Adipocyte (in vitro differentiated cells): ENCODE measurements at regions not wholly inside any gene's neighbourhood (a gene's known extent, or its start where the extent isn't known, plus 50 kb on each side); places are given as distances from the start of the nearest gene placed in this dataset.

ENCODE experiments used
- DNase-seq: peaks from one replicate; pipeline ENCODE4 v3.0.0-alpha.2; 2015; ENCODE audit warnings: low read depth
- H3K27me3 ChIP-seq: replicated peaks from 2 replicates; pipeline ENCODE4 v1.7.0; 2013; ENCODE audit warnings: mild to moderate bottlenecking, low read length, moderate library complexity; ENCODE audit not compliant: control insufficient read depth, insufficient read depth
- H3K36me3 ChIP-seq: 2 replicates; pipeline ENCODE4 v1.7.0; 2013; ENCODE audit warnings: low read length, mild to moderate bottlenecking, moderate library complexity; ENCODE audit not compliant: control insufficient read depth, insufficient read depth, severe bottlenecking
- H3K4me1 ChIP-seq: 2 replicates; pipeline ENCODE4 v1.7.0; 2013; ENCODE audit warnings: mild to moderate bottlenecking, low read length, moderate library complexity; ENCODE audit not compliant: control insufficient read depth, insufficient read depth
- H3K4me3 ChIP-seq: 2 replicates; pipeline ENCODE4 v1.7.0; 2013; ENCODE audit warnings: mild to moderate bottlenecking, low read length, moderate library complexity
- H3K9ac ChIP-seq: 2 replicates; pipeline ENCODE4 v1.7.0; 2013; ENCODE audit warnings: mild to moderate bottlenecking, low read length, moderate library complexity
- H3K9me3 ChIP-seq: 2 replicates; pipeline ENCODE4 v1.7.0; 2013; ENCODE audit warnings: mild to moderate bottlenecking, low read length, moderate library complexity; ENCODE audit not compliant: control insufficient read depth

DNA sequence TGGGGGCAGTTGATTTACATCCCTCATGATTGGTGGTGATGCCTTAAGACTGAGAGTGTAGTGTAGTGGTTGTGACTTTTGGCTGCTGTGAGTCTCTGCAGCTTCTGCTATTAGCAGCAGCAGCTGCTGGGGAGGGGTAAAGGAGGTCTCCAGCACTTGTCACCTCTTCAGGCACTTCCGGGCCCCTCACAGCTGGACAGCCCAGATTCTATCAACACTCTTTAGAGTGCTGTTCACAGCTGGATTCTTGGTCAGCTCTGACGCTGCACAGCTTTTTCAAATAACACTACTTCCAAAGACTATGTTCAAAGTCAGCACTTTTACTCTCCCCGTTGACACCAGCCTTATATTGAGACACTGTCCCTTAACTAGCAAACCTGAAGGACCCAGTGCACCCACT lies 396.0 kb downstream of the MEIS1 start:
- Histone ChIP-seq H3K27me3 (no peaks in the 10 kb centered on the region), H3K4me1 (peaks cover 8% of the 10 kb centered on the region), H3K9me3 (no peaks in the 10 kb centered on the region), H3K4me3 (no peak overlapping the region), H3K9ac (no peak overlapping the region), H3K36me3 (no peaks in the 10 kb centered on the region)
- no peak for DNase-seq

DNA sequence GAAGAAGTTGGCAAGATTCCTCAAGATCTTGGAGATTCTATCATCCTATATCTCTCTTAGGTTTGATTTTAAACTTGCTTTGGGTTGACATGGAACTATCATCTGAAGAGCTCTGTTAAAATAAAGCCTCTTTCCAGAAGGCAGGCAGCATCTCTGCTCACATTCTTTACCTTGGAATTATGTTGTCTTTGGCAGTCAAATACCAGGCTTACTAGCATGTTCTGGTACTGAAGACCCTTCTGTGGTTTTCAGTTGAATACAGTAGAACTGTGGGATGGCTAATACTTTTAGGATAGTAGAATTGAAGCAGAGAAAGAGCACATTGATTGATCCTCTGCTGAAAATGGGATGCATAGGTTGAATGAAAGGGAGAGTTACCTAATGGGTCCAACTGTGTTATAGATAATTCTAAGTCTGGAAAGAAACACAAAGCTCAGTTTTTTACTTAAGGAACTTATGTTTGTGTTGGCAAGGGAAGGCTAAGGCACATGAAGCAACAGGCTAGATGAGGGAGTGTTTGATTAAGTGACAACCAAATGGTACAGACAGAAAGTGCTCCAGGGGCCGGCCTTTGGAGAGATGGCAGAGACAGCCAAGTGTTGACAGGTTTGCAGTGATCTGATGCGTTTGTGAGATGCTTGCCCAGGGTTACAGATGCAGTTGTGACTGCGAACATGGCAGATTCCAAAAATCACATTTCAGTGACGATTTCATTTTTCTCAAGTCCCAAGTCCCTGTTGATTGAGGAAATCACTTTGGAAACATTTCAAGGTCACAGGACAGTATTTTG lies 397.9 kb downstream of the MEIS1 start:
- no peak overlapping the region for H3K9ac ChIP-seq
- H3K4me3 ChIP-seq: no peak overlapping the region
- no peak for DNase-seq
- no peaks in the 10 kb centered on the region for H3K27me3 ChIP-seq
- H3K9me3 ChIP-seq: no peaks in the 10 kb centered on the region
- no peaks in the 10 kb centered on the region for H3K36me3 ChIP-seq
- peaks cover 8% of the 10 kb centered on the region for H3K4me1 ChIP-seq

DNA sequence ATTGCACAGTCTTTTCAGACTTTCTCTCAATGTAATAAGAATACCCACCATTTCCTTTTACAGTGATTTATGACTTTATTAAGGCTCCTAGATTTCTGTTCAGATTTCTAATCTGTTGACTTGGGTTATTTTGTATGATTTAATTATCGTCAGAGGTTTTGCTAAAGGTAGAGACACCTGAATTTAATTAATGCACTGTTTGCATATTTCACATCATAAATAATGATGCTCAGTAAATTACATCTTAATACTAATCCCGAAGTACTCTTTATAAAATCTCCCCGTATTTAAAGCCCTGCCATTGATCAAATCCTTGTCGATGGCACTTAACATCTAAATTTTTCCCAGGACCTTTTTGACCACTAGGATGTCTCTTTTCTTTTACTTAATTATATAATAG lies 399.9 kb downstream of the MEIS1 start:
- H3K9me3 ChIP-seq: no peaks in the 10 kb centered on the region
- H3K4me3 ChIP-seq: no peak overlapping the region
- peaks cover 15% of the 10 kb centered on the region for H3K4me1 ChIP-seq
- DNase-seq: no peak
- H3K27me3 ChIP-seq: no peaks in the 10 kb centered on the region
- no peak overlapping the region for H3K9ac ChIP-seq
- no peaks in the 10 kb centered on the region for H3K36me3 ChIP-seq

DNA sequence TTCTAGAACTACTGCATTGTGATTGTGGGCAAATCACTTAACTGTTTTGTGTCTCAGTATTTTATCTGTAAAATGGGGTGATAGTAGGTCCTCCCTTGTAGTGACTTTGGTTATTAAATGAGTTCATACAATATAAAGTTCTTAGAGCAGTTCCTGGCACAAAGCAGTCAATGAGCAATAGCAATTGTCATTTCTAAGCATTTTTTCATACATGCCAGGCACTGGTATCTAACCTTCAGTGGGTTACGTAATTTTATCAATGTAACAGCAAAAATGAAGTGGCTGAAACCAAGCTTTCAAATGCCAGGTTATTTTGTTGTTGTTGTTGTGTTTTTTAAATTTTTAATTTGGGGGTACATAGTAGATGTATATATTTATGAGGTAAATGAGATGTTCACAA lies 401.9 kb downstream of the MEIS1 start:
- peak; percentile 29 for DNase-seq
- H3K9me3 ChIP-seq: no peaks in the 10 kb centered on the region
- peaks cover 22% of the 10 kb centered on the region for H3K4me1 ChIP-seq
- H3K36me3 ChIP-seq: no peaks in the 10 kb centered on the region
- no peak overlapping the region for H3K4me3 ChIP-seq
- no peak overlapping the region for H3K9ac ChIP-seq
- no peaks in the 10 kb centered on the region for H3K27me3 ChIP-seq

DNA sequence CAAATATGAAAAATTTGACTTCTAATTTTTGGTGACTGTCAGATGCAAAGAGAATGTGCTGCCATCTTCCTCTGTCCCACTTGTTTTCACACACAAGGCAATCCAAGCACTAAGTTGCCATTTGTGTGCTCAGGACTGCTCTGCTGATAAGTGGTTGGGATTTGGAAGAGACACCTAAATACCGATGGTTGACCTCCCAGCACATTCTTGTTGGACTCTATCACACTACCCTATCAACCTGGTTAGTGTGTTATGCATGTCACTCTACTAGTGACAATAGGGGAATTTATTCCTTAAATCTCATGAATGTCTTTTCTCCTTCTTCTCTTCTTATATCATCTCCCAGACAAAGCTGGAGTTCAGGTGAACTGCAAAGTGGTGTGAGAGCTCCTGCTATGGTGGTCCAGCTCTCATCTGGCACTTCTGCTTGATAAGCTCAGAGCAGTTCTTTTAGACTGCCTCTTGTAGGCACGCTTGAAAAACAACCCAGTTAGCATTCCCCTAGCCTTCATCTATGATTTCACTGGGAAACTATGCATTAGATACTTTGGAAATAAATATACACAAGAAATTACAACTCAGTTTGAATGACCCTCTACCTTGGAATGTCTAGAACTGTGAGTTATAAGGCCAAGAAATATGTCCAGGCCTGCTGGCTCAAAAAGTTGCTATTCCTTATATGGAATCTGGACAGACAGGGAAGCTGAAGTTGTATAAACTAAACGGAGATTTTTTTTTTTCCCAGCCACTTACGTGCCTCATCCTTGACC lies 404.8 kb downstream of the MEIS1 start:
- Histone ChIP-seq H3K27me3 (no peaks in the 10 kb centered on the region), H3K36me3 (no peaks in the 10 kb centered on the region), H3K9me3 (no peaks in the 10 kb centered on the region), H3K9ac (peak overlapping the region; percentile 84), H3K4me1 (peaks cover 14% of the 10 kb centered on the region), H3K4me3 (peak overlapping the region; percentile 77)
- peak; percentile 93 for DNase-seq

DNA sequence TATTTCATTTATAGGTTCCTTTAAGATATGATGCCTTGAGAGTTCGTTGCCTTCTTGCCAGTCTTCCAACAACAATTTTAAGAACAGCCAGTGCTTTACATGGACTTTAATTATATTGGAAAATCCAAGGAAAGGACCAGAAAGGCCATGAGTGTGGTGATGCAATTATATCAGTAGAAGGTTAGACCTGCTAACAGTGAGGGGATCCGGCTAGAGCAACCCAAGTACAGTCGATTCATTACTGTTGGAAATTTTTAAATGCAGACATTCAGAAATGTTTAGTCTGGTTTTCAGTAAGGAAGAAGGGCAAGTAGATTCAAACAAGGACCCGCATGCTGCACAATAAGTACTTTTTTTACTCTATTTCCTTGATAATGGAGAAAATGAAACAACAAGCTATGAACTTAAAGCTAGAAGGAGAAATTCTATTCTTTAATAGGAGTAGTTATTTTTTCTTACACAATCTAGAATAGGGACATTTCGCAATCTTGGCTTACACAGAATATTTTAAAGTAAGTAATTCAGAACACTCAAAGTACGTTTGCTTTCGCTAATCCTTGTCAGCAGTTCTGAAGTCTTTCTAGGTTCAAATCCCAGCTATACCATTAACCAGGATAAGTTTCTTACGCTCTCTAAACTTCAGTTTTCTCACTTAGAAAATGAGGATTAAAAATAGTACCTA lies 405.5 kb downstream of the MEIS1 start:
- no peaks in the 10 kb centered on the region for H3K27me3 ChIP-seq
- peak overlapping the region; percentile 84 for H3K9ac ChIP-seq
- H3K36me3 ChIP-seq: no peaks in the 10 kb centered on the region
- H3K4me1 ChIP-seq: peaks cover 14% of the 10 kb centered on the region
- peak; percentile 93 for DNase-seq
- no peaks in the 10 kb centered on the region for H3K9me3 ChIP-seq
- peak overlapping the region; percentile 77 for H3K4me3 ChIP-seq

DNA sequence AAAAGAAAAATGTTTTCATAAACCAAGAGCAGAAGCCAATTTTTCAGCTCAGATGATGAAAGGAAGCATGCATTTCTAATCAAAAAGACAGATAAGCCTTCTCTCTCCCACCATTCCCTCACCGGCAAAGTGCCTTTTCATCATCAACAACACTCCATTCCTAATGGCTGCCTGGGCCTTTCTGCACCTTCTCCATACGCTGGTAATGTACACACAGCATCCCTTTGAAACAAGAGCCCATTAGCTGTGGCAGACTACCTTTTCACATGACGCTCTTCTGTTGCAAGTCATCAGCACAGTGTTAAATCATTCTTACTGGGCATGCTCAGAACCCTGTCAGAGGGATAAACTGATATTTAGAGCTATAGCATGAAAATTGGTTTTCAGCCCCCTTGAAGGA lies 408.9 kb downstream of the MEIS1 start:
- no peak for DNase-seq
- Histone ChIP-seq H3K9me3 (no peaks in the 10 kb centered on the region), H3K4me3 (no peak overlapping the region), H3K9ac (no peak overlapping the region), H3K4me1 (peaks cover 14% of the 10 kb centered on the region), H3K27me3 (no peaks in the 10 kb centered on the region), H3K36me3 (no peaks in the 10 kb centered on the region)

DNA sequence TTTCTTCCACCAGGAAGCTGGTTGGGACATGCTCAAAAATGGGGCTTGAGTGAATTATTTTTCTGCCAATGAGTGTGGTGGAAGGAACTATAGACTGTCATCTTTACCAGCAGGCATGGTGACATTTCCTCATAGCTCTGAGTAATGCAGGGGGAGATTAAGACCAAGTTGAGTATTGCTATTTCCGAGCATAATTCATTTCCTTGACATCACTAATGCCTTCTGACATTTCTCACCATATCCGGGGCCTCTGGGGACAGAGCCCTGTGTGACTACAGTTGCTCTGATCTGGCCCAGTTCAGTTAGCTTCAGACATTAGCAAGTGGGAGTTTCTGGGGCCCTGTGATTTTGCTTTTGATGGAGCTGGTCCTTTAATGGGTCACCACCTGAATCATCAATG lies 410.4 kb downstream of the MEIS1 start:
- H3K27me3 ChIP-seq: no peaks in the 10 kb centered on the region
- peaks cover 3% of the 10 kb centered on the region for H3K4me1 ChIP-seq
- no peak overlapping the region for H3K9ac ChIP-seq
- DNase-seq: no peak
- H3K36me3 ChIP-seq: no peaks in the 10 kb centered on the region
- H3K4me3 ChIP-seq: no peak overlapping the region
- H3K9me3 ChIP-seq: no peaks in the 10 kb centered on the region

DNA sequence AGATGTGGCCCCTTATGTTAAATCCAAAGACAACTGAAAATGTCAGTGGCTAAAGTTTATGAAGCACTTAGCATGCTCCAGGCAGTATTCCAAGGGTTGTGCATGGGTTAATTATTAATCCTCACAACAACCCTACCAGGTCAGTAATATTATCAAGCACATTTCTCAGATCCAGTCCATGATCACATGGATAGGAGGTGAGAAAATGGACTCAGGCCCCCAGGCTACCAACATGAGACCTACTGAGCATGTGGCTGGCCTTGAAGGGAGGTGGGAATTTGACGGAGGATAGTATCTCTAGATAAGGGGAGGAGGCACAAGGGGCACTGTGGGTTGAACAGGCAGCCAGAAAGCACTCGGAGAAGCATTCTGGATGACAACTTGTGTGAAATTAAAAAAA lies 412.0 kb downstream of the MEIS1 start:
- H3K36me3 ChIP-seq: no peaks in the 10 kb centered on the region
- no peaks in the 10 kb centered on the region for H3K9me3 ChIP-seq
- DNase-seq: no peak
- no peak overlapping the region for H3K4me3 ChIP-seq
- H3K4me1 ChIP-seq: peaks cover 10% of the 10 kb centered on the region
- no peak overlapping the region for H3K9ac ChIP-seq
- no peaks in the 10 kb centered on the region for H3K27me3 ChIP-seq

DNA sequence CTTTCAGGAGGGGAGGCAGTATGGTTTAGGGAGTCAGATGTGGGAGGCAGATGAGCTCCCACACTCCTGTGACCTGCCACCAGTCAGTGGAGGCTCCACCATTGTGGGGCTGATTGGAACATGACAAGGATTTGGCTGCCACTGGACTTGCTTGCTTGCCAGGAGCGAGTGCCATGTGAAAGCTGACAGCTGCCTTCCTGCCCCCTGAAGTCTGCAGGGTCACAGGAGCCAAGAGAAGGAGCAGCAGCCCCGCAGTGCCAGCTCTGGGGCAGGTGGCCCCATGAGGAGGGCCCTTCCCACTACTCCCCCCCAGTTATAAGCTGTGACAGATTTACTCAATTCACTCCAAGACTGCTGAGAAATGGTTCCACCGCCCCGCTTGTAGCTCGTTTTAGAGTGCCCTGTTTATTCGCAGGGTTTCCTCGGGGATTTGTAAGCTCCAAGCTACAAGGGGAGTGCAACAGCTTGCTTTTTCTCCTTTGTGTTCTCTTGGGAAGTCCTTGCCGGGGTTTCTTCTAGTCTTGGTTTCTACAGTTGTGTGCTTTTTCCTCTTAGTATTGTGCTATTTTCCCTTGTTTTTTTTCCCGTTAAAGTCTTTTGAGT lies 414.3 kb downstream of the MEIS1 start:
- H3K27me3 ChIP-seq: no peaks in the 10 kb centered on the region
- no peaks in the 10 kb centered on the region for H3K36me3 ChIP-seq
- H3K9ac ChIP-seq: no peak overlapping the region
- H3K4me1 ChIP-seq: peaks cover 26% of the 10 kb centered on the region
- DNase-seq: no peak
- H3K9me3 ChIP-seq: no peaks in the 10 kb centered on the region
- H3K4me3 ChIP-seq: no peak overlapping the region

DNA sequence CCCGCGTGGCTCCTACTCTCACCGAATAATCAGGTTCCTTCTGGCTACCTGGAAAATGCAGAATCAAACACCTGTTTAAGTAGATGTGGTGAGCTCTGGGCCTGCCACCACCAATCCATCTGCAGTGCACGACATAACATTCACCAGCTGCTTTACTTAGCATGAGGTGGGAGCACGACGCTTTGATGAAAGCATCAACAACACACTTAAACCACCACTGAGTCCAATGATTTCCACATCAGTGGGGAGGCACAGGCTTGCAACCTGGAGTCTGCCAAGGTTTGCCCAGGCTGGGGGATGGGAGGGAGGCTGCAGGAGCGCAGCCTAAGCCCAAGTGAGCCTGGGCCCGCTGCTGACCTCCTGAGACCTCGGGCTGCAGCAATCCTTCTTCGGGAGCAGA lies 415.5 kb downstream of the MEIS1 start:
- DNase-seq: no peak
- H3K27me3 ChIP-seq: no peaks in the 10 kb centered on the region
- no peak overlapping the region for H3K9ac ChIP-seq
- peaks cover 30% of the 10 kb centered on the region for H3K4me1 ChIP-seq
- H3K36me3 ChIP-seq: no peaks in the 10 kb centered on the region
- no peaks in the 10 kb centered on the region for H3K9me3 ChIP-seq
- H3K4me3 ChIP-seq: no peak overlapping the region
